GM21717 (cell line): ENCODE measurements at regions not wholly inside any gene's neighbourhood (a gene's known extent, or its start where the extent isn't known, plus 50 kb on each side); places are given as distances from the start of the nearest gene placed in this dataset.

Experiments used
- ATAC-seq: cut with Tn5 transposase; IDR thresholded peaks from one replicate; pipeline ENCODE4 v1.9.1; 2021; ENCODE audit warnings: mild to moderate bottlenecking, moderate library complexity; ENCODE audit not compliant: unreplicated experiment

DNA sequence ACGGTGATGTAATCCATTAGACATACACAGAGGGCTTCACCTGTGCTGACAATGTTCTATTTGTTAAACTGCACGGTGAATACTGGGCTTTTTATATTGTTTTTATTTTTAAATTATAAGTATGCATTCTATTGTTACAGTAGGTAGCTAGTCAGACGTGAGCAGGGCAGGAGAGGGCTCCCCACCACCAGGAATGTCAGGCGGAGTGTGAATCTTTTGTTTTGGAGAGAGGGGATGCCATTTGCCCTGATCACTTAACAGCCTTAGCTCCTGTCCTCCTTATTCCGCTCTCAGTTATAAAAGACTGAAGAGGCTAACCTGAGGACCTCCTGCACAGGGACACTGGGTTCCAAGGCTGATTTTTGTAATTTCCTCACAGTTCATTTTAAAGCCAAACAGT lies 151.6 kb upstream of the TAPT1 start:
- no peak for ATAC-seq

DNA sequence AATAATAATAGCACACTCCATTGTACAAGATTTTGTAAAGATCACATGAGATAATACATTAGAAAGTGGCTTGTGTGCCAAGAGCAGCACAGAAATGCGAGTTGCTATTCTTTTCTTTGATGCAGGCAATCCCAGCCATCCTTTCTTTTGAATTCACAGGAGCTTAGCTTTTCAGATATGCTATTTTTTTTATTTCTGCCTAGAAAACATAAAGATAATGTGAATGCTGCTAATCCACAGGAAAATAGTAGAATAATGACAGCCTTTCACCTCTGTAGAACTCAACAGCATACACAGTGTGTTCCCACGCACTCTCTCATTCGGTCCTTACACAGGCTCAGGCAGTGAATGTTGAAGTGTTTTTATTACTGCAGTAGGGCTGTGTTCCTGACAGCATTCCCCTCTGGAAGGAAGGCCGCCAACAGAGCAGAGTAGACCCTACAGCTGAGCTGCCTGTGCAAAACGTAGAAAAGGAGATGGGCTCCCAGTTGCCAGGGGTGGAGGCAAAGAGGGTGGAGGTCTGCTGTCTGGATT lies 138.8 kb upstream of the TAPT1 start:
- no peak for ATAC-seq

DNA sequence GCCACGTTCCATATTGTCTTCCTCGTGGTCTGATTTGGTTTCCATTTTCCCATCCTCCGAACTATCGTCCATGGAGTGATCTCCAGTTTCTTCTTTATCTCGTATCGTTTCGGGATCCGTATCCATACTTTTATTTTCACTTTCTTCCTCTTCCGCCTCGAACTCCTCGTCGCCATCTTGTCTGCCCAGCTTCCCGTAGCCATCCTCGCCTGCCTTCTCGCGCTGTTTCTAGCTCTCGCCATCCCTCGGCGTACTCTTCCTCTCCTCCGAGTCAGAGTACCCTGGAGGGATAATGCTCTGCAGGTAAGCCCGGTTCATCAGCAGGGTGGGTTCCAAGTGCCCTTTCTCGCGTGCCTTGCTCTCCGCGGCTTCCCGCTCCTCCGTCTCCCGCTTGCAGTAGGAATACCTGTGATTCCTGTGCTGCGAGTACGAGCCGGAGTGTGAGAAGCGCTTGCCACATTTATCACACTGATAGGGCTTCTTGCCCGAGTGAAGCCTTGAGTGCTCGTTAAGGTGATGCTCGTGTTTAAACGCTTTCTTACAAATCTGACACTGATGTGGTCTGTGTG lies 134.5 kb upstream of the TAPT1 start:
- no peak for ATAC-seq

DNA sequence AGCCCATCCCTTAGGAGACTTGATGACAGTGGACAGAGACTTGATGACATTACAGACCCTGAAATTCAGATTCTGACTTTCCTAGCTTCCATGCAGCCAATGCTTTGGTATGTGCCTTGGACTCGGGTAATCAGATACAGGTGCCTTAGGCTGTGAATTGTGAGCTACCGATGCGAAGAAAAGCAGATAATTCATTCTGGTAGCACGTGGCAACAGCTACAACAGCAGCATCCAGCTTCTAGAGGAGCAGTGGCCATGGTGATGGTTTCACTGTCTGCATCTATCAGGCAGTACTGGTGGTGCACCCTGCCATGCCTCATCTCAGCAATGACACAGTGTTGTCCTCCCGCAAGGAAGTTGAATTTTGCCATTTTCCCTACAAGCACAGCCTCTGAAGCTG lies 126.9 kb upstream of the TAPT1 start:
- ATAC-seq = no peak

DNA sequence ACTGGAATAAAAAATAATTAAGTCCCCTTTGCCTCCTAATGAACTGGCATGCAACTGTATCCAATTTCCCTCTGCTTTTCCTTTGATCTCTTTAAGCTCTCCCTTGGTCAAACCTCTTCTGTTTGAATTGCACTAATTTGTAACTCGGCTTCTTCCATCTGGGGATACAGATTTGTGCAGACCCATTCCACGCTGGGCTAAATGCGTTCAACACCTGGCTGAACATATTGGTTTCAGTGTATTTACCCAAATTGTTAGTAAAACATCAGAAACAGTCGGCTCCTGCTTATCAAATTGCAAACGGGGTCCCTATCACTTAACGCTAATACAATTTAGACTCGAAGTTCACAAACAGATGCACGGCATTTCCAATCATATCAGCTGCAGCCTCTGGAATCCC lies 124.9 kb upstream of the TAPT1 start:
- ATAC-seq = no peak

DNA sequence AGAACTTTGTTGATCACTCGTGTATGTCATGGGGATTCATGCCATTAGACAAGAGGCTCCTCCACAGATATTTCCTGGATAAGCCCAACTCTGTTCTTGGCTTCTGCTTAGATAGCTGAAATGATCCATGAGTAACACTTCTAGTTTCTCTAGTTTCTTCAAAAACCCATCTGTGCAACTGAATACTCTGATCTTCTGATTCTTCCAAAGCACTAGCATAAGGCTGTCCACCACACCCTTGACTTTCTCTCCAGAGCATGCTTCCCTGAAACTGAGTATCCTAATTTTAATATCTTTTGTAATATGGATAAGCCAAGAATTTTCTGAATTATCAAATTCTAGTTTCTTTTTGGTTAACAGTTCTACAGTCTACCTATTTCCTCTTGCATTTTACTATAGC lies 118.6 kb upstream of the TAPT1 start:
- no peak for ATAC-seq

DNA sequence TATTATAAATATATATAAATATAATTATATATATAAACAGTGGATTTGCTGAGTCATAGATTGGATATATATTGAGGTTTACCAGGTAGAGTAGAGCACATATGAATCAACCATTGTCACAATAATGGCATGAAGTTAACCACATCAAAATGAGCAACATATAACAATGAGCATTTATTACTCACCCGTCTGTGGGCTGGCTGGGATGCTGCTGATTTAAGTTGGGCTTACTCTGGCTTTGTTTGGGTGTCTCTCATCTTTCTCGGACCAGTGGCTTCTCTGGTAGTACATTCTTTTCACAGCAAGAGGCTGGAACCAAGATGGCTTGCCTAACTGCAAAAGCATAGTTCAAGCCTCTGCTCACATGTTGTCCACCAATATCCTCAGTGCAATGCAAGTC lies 111.7 kb upstream of the TAPT1 start:
- no peak for ATAC-seq

DNA sequence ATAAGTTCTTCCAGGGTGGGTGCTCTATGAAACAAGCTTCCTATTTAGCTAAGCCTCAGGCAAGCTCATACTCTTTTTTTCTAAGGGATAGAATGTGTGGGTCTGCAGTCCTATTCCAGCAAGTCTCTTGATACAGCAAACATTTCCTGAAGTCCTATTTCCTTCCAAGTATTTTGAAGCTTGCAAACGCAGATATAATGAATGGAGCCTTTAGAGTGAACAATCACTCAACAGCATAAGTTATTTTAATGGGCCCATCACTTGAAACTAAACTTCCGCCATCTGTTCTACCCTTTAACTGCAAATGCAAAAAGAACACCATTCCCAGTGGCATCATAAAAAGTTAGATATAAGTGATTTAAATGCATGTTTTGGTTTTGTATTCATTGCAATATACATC lies 108.3 kb upstream of the TAPT1 start:
- no peak for ATAC-seq

DNA sequence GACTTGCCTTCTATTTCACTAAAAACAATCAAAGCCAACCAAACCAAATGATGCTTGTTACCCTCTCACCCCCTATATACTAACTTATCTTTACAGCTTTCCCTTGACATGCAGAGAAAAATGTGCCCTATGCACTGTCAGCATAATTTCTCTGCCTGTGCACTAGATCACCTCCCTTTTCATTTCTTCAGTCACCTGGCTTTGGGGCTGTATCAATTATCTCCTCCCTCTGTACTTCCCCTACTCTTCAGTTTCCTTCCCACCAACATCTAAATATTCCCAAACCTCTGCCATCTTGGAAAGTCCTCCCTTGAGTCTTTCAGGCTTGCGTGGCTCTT lies 103.5 kb upstream of the TAPT1 start:
- no peak for ATAC-seq

DNA sequence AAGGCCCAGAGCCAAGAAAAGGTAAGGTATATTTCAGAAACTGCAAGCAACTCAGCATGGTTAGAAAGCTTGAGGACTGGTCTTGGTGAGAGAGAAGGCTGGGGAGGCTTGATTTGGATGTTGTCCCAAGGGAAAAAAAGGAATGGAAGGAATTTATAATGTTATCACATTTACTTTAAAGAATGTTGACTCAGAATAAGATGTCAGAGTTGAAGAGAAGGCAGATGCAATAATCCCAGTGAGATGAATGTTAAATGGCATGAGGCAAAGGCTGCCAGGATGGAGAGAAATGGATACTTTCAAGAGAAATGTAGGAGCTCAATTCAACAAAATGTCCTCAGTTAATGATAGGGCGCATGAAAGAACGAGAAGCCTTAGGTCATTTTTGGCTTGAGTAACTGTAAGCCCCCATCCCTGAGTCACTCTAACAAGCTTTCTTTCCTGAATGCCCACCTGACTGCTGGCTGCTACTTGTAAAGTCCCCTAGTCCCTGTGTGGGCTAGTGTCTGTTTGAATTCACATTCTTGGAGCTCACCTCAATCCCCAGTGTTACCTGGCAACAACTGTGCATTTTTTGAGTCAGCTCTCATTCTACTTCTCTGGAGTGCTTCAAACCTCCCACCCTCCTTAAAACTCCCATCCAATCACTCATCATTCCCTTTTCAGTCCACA lies 103.0 kb upstream of the TAPT1 start:
- ATAC-seq = no peak

DNA sequence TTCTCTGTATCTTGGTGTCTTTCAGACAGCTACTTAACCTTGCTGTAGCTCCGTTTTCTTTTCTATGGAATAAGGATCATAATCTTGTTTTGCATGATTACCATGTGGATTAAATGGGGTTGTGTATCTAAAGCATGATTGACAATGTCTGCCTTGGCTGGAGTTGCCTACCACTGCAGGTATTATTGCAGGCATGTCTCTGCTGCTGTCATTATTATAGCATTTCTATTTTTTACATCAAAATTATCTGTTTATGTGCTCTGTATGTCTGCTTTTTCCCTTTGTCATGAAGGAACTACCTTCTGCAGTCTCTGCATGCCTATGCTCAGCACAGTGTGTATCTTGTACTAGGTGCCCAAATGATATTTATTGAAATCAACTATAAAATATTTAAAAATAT lies 95.9 kb upstream of the TAPT1 start:
- no peak for ATAC-seq

DNA sequence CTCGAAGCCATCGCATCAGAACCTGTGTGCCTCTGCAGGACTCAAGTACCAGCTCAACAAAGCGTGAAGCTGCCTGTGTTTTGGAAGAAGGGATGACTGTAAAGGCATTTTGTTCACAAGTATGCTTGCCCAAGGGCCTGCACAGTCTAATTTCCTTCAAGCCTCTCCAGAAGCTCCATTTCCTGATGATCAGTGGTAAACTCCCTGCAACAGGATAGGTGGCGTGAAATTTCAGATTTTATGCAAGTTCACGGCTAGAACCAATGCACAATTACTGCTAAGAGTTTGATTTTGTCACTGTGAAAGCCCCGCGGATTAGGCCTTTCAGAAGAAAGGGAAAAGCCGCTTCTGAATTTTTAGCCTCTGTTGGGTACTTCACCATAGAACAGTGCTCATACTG lies 89.2 kb upstream of the TAPT1 start:
- no peak for ATAC-seq

DNA sequence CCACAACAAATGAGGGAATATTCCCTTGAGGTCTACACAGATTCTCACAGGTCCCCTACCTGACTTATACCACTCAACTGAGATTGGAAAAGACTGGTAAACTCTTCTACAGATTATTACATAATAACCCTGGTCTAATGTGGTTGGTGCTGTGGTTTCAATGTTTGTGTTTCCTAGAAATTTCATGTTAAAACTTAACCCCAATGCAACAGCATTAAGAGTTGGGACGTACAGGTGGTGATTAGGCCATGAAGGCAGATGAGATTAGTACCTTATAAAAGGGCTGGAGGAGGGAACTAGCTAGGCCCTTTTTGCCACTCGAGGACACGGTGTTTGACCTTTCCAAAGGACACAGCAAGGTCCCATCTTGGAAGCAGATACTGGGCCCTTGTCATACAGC lies 84.3 kb upstream of the TAPT1 start:
- ATAC-seq = no peak

DNA sequence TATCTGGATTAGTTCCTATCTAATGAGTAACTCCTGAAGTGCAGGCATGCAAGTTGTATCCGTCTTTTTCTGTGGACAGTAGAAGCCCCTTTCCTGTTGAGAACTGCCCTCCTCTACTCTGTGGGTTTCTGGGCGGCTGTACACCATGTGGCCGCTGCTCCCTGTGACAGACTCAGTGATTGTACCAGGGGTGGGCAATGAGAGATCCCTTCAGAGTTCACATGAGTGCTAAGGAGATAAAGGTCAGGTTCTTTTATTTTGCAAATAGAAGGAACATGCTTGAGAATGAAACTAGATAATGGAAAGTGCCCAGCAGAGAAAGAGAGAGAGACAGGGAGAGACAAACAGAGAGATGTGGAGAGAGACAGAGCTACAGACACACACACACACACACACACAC lies 76.4 kb upstream of the TAPT1 start:
- no peak for ATAC-seq

DNA sequence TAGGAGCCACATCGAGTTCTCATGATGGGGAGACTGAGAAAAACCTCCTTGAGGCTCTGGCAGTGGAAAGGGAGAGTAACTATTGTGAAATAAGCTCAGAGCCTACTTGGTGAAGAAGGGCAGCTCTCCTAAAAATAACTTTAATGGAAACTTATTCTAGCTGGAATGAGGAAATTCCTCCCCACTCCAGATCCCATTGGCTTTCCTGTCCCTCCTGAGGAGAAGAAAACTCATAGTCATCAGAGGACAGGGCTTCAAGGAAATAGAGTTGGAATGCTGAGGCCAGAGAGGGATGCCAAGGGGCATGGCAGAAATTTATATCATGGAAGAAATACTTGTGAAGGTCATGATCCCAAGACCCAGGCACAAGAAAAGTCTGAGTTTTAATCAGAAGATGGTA lies 70.7 kb upstream of the TAPT1 start:
- no peak for ATAC-seq

DNA sequence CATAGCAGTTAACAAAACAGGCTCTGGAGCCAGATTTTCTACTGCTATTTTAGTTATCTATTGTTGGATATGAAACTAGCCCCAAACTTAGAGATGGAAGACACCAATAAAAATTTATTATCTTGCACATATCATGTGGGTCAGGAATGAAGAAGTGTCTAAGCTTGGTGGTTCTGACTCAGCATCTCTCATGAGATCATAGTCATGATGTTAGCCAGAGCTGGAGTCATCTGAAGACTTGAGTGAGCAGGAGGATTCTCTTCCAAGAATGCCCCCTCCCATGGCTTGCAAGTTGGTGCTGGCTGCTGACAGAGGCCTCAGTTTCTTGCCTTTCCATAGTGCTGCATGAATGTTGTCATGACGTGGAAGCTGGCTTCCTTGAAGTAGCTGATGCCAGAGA lies 68.2 kb upstream of the TAPT1 start:
- ATAC-seq = no peak

DNA sequence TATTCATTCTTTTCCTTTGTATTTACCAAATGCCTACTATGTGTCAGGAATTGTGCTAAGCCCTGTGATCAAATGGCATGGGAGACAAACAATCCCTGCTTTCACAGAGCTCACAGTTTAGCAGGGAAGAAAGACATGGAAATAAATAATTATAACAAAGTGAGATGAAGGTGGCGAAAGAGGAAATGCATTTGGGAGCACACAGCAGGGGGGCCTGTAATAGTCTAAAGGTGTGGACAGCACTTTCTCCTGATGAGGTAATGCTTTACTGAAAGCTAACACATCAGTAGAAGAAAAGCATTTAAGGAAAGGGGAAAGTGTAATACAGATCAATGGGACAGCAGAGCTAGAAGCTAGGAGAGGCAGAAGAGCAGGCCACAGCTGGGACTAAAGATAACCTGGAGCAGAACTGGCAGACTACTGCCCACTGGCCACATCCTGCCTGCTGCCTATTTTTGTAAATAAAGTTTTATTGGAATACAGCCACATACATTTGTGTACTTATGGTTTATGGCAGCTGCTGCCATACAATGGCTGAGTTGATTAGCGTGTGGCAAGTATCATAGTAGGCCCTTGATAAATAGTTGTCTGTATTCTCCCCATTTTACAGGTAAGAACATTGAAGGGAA lies 67.1 kb upstream of the TAPT1 start:
- no peak for ATAC-seq

DNA sequence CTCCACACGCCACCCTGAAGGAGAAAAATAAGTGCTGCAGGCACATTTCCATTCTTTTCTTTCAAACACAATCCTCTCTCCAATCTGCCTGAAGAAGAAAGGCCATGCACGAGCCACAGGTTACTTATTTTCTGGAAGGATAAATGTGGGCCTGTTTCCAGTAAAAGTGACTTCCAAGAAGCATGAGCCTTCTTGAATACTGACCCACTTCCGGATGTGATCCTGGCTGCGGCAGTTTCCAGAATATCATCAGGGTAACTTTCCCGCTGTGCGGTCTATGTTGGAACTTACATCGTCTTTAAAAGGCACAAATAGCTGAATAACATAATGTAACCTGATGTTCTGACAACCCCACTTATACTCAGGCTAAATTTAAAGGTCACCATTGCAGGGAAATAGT lies 66.3 kb upstream of the TAPT1 start:
- ATAC-seq = no peak

DNA sequence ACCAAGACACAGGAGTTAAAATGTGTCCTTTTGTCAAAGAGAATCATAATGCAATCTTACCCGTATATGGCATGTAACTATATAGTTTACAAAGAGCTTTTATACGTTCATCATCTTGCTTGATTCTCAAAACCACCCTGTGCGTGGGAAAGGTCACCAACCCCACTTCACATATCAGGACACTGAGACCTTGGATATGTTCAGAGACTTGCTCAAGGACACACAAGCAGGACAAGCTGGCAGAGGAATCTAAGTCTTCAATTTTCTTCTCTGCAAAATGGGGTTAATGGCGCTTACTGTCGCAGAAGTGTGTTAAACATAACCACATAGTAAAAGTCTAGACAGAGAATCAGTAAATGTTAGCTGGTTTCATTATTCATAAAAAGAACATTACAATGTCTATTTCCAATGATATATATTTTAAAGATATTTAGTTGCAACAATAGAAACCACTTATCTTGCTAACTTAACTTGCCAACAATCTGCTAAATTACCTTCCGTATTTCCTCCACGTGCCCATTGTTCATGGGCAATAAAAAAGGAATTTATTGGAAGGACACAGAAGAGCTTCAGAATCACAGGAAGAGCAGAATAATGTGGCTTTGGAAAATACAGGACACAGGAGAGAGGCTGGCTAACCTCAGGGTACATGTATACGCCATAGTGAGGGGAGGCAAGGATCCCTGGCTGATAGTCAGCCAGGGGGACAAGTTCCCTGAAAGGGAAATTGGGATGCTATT lies 64.6 kb upstream of the TAPT1 start:
- no peak for ATAC-seq

DNA sequence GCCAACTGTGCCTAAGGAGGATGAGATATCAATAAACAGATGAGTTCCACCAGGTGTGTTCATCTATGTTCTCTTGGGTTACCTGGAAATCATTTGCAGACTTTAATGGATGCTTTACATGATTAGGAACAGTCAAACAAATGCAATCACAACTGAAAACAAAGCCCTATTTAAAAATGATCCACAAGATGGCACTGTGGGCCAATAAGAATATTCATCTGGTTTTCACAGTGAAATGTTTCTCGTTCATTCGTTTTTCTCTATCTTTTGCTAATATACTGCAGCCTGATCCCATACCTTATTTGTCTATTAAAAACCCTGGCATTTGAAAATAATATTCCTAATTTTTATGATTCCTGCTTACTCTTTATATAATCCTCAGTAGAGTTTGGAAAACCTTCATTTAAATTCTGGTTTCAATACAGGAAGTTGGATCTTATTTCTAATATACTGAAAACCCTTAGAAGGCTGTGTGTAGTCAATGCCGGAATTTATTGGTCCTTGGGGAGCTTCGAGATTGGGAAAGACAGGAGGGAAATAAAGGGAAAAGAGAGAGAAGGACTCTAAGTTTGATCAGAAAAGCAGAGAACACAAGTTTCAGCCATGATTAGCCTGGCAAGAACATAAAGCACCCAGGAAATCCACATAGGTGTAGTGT lies 63.8 kb upstream of the TAPT1 start:
- no peak for ATAC-seq

DNA sequence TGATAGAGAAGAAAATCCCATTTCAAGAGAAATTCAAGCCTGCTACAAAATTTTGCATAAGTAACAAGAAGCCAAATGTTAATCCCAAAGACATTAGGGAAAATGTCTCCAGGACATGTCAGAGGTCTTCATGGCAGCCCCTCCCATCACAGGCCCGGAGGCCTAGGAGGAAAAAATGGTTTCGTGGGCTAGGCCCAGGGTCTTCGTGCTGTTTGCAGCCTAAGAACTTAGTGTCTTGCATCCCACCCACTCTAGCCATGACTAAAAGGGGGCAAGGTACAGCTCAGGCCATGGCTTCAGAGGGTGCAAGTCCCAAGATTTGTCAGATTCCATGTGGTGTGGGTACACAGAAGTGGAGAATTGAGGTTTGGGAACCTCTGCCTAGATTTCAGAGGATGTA lies 57.8 kb upstream of the TAPT1 start:
- no peak for ATAC-seq
